WTC11 (cell line): ENCODE measurements at regions not wholly inside any gene's neighbourhood (a gene's known extent, or its start where the extent isn't known, plus 50 kb on each side); places are given as distances from the start of the nearest gene placed in this dataset.

Source experiments
- ATAC-seq: fragments of 200-7000 bp; cut with Tn5 transposase; 2 replicates; pipeline ENCODE4 v1.10.0; 2021; ENCODE audit warnings: mild to moderate bottlenecking, moderate library complexity
- CTCF ChIA-PET: fragments of 300-600 bp; sonication (Branson Sonifier 250); formaldehyde crosslinking; loops from one replicate; lab custom pipeline; 2021; ENCODE audit warnings: antibody characterized with exemption; lab: Charles Lee
- POLR2A ChIA-PET: fragments of 350-600 bp; sonication (Branson Sonifier 250); formaldehyde crosslinking; loops from one replicate; lab custom pipeline; 2021; ENCODE audit warnings: antibody characterized with exemption; lab: Charles Lee
- DNase-seq: peaks from one replicate; pipeline ENCODE4 v3.0.0; 2021; ENCODE audit warnings: low spot score
- H3K27ac Mint-ChIP-seq: 2 replicates; pipeline ENCODE4 v1.8.0; 2021; ENCODE audit warnings: mixed read lengths
- H3K27me3 Mint-ChIP-seq: 2 replicates; pipeline ENCODE4 v1.8.0; 2021; ENCODE audit warnings: low read depth, mild to moderate bottlenecking, moderate library complexity, mixed read lengths
- H3K36me3 Mint-ChIP-seq: 2 replicates; pipeline ENCODE4 v1.8.0; 2021; ENCODE audit warnings: mixed read lengths
- H3K4me1 Mint-ChIP-seq: 2 replicates; pipeline ENCODE4 v1.8.0; 2022; ENCODE audit warnings: mixed read lengths
- H3K4me3 Mint-ChIP-seq: 2 replicates; pipeline ENCODE4 v1.8.0; 2021; ENCODE audit warnings: mild to moderate bottlenecking, moderate library complexity, mixed read lengths
- H3K9me3 Mint-ChIP-seq: 2 replicates; pipeline ENCODE4 v1.8.0; 2021; ENCODE audit warnings: mixed read lengths
- CBFB ChIP-seq: sonication (generic); formaldehyde crosslinking; IDR thresholded peaks from 2 replicates; pipeline ENCODE4 v1.8.1; 2022; ENCODE audit warnings: mild to moderate bottlenecking, low read depth, missing genetic modification reagents
- CREB1 ChIP-seq: sonication (generic); formaldehyde crosslinking; IDR thresholded peaks from 2 replicates; pipeline ENCODE4 v1.8.0; 2023; ENCODE audit warnings: mild to moderate bottlenecking, missing genetic modification reagents
- FOXJ3 ChIP-seq: sonication (generic); formaldehyde crosslinking; IDR thresholded peaks from 2 replicates; pipeline ENCODE4 v1.9.0; 2021; ENCODE audit warnings: missing genetic modification reagents, mild to moderate bottlenecking, borderline replicate concordance
- FOXK1 ChIP-seq: sonication (generic); formaldehyde crosslinking; IDR thresholded peaks from 2 replicates; pipeline ENCODE4 v1.8.0; 2022; ENCODE audit warnings: mild to moderate bottlenecking, moderate library complexity, missing genetic modification reagents
- JAZF1 ChIP-seq: fragments of 250-450 bp; sonication (Bioruptor Pico); IDR thresholded peaks from 2 replicates; pipeline ENCODE4 v1.9.0; 2021; ENCODE audit warnings: moderate library complexity, mild to moderate bottlenecking, inconsistent platforms
- NFATC4 ChIP-seq: fragments of 250-450 bp; sonication (Bioruptor Pico); IDR thresholded peaks from 2 replicates; pipeline ENCODE4 v1.9.0; 2021; ENCODE audit warnings: mild to moderate bottlenecking
- NFYB ChIP-seq: sonication (generic); formaldehyde crosslinking; conservative IDR thresholded peaks from 2 replicates; pipeline ENCODE4 v1.8.0; 2022; ENCODE audit warnings: low read depth, missing genetic modification reagents
- NR1H2 ChIP-seq: sonication (generic); formaldehyde crosslinking; IDR thresholded peaks from 2 replicates; pipeline ENCODE4 v1.9.0; 2021; ENCODE audit warnings: mild to moderate bottlenecking, moderate library complexity, missing genetic modification reagents
- NR3C1 ChIP-seq: sonication (generic); formaldehyde crosslinking; conservative IDR thresholded peaks from 2 replicates; pipeline ENCODE4 v1.8.1; 2023; ENCODE audit warnings: low read depth, mild to moderate bottlenecking, missing genetic modification reagents
- ZNF138 ChIP-seq: sonication (generic); formaldehyde crosslinking; conservative IDR thresholded peaks from 2 replicates; pipeline ENCODE4 v1.8.1; 2022; ENCODE audit warnings: mild to moderate bottlenecking, moderate library complexity, missing genetic modification reagents
- TF ChIP-seq, protein P1 (sequence below): sonication (generic); formaldehyde crosslinking; IDR thresholded peaks from 2 replicates; pipeline ENCODE4 v1.8.1; 2022; ENCODE audit warnings: low read depth, mild to moderate bottlenecking, moderate library complexity, missing genetic modification reagents, borderline replicate concordance
- TF ChIP-seq, protein P2 (sequence below): sonication (generic); formaldehyde crosslinking; IDR thresholded peaks from 2 replicates; pipeline ENCODE4 v1.8.1; 2023; ENCODE audit warnings: mild to moderate bottlenecking, missing genetic modification reagents, borderline replicate concordance
- TF ChIP-seq, protein P3 (sequence below): sonication (generic); formaldehyde crosslinking; IDR thresholded peaks from 2 replicates; pipeline ENCODE4 v1.8.0; 2023; ENCODE audit warnings: missing genetic modification reagents, mild to moderate bottlenecking, borderline replicate concordance
- TF ChIP-seq, protein P4 (sequence below): sonication (generic); formaldehyde crosslinking; IDR thresholded peaks from 2 replicates; pipeline ENCODE4 v1.8.1; 2023; ENCODE audit warnings: mild to moderate bottlenecking, missing genetic modification reagents
- TF ChIP-seq, protein P5 (sequence below): sonication (generic); formaldehyde crosslinking; IDR thresholded peaks from 2 replicates; pipeline ENCODE4 v1.8.0; 2023; ENCODE audit warnings: missing genetic modification reagents
- TF ChIP-seq, protein P6 (sequence below): fragments of 250-450 bp; sonication (Bioruptor Pico); IDR thresholded peaks from 2 replicates; pipeline ENCODE4 v1.9.0; 2021; ENCODE audit warnings: moderate library complexity, mild to moderate bottlenecking, inconsistent platforms, borderline replicate concordance
- TF ChIP-seq, protein P7 (sequence below): fragments of 250-450 bp; sonication (Bioruptor Pico); IDR thresholded peaks from 2 replicates; pipeline ENCODE4 v1.9.0; 2021; ENCODE audit warnings: mild to moderate bottlenecking
- TF ChIP-seq, protein P8 (sequence below): sonication (generic); formaldehyde crosslinking; IDR thresholded peaks from 2 replicates; pipeline ENCODE4 v1.8.1; 2022; ENCODE audit warnings: missing genetic modification reagents, borderline replicate concordance

DNA sequence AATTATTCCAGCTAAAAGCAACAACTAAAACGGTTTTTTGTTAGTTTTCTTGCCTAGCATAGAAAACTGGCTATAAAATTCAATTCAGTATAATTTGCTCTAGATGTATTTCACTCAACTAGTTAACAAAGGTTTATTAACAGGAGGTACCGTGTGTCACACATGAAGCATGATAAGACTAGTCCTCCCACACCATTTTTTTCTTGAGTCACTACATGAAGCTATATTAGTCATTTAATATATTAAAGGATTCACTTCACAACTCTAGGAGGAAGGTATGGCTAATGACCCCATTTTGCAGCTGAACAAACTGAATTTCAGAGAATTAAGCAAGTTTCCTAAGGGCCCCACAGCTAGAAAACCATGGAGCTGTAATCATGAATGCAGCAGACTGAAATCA is 307.8 kb upstream of the USP25 start (continued):
- TF ChIP-seq, protein P1, sequence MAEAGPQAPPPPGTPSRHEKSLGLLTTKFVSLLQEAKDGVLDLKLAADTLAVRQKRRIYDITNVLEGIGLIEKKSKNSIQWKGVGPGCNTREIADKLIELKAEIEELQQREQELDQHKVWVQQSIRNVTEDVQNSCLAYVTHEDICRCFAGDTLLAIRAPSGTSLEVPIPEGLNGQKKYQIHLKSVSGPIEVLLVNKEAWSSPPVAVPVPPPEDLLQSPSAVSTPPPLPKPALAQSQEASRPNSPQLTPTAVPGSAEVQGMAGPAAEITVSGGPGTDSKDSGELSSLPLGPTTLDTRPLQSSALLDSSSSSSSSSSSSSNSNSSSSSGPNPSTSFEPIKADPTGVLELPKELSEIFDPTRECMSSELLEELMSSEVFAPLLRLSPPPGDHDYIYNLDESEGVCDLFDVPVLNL (CRISPR knock-in tag): no peak
- TF ChIP-seq CREB1 (CRISPR knock-in tag) (no peak), CBFB (CRISPR knock-in tag) (no peak), FOXK1 (CRISPR knock-in tag) (no peak), NR1H2 (CRISPR knock-in tag) (no peak), NFYB (CRISPR knock-in tag) (no peak), NR3C1 (CRISPR knock-in tag) (no peak)
- TF ChIP-seq, protein P2, sequence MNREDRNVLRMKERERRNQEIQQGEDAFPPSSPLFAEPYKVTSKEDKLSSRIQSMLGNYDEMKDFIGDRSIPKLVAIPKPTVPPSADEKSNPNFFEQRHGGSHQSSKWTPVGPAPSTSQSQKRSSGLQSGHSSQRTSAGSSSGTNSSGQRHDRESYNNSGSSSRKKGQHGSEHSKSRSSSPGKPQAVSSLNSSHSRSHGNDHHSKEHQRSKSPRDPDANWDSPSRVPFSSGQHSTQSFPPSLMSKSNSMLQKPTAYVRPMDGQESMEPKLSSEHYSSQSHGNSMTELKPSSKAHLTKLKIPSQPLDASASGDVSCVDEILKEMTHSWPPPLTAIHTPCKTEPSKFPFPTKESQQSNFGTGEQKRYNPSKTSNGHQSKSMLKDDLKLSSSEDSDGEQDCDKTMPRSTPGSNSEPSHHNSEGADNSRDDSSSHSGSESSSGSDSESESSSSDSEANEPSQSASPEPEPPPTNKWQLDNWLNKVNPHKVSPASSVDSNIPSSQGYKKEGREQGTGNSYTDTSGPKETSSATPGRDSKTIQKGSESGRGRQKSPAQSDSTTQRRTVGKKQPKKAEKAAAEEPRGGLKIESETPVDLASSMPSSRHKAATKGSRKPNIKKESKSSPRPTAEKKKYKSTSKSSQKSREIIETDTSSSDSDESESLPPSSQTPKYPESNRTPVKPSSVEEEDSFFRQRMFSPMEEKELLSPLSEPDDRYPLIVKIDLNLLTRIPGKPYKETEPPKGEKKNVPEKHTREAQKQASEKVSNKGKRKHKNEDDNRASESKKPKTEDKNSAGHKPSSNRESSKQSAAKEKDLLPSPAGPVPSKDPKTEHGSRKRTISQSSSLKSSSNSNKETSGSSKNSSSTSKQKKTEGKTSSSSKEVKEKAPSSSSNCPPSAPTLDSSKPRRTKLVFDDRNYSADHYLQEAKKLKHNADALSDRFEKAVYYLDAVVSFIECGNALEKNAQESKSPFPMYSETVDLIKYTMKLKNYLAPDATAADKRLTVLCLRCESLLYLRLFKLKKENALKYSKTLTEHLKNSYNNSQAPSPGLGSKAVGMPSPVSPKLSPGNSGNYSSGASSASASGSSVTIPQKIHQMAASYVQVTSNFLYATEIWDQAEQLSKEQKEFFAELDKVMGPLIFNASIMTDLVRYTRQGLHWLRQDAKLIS (CRISPR knock-in tag): no peak
- TF ChIP-seq, protein P3, sequence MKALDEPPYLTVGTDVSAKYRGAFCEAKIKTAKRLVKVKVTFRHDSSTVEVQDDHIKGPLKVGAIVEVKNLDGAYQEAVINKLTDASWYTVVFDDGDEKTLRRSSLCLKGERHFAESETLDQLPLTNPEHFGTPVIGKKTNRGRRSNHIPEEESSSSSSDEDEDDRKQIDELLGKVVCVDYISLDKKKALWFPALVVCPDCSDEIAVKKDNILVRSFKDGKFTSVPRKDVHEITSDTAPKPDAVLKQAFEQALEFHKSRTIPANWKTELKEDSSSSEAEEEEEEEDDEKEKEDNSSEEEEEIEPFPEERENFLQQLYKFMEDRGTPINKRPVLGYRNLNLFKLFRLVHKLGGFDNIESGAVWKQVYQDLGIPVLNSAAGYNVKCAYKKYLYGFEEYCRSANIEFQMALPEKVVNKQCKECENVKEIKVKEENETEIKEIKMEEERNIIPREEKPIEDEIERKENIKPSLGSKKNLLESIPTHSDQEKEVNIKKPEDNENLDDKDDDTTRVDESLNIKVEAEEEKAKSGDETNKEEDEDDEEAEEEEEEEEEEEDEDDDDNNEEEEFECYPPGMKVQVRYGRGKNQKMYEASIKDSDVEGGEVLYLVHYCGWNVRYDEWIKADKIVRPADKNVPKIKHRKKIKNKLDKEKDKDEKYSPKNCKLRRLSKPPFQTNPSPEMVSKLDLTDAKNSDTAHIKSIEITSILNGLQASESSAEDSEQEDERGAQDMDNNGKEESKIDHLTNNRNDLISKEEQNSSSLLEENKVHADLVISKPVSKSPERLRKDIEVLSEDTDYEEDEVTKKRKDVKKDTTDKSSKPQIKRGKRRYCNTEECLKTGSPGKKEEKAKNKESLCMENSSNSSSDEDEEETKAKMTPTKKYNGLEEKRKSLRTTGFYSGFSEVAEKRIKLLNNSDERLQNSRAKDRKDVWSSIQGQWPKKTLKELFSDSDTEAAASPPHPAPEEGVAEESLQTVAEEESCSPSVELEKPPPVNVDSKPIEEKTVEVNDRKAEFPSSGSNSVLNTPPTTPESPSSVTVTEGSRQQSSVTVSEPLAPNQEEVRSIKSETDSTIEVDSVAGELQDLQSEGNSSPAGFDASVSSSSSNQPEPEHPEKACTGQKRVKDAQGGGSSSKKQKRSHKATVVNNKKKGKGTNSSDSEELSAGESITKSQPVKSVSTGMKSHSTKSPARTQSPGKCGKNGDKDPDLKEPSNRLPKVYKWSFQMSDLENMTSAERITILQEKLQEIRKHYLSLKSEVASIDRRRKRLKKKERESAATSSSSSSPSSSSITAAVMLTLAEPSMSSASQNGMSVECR (CRISPR knock-in tag): no peak
- TF ChIP-seq, protein P4, sequence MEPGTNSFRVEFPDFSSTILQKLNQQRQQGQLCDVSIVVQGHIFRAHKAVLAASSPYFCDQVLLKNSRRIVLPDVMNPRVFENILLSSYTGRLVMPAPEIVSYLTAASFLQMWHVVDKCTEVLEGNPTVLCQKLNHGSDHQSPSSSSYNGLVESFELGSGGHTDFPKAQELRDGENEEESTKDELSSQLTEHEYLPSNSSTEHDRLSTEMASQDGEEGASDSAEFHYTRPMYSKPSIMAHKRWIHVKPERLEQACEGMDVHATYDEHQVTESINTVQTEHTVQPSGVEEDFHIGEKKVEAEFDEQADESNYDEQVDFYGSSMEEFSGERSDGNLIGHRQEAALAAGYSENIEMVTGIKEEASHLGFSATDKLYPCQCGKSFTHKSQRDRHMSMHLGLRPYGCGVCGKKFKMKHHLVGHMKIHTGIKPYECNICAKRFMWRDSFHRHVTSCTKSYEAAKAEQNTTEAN: no peak
- TF ChIP-seq, protein P5, sequence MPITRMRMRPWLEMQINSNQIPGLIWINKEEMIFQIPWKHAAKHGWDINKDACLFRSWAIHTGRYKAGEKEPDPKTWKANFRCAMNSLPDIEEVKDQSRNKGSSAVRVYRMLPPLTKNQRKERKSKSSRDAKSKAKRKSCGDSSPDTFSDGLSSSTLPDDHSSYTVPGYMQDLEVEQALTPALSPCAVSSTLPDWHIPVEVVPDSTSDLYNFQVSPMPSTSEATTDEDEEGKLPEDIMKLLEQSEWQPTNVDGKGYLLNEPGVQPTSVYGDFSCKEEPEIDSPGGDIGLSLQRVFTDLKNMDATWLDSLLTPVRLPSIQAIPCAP (CRISPR knock-in tag): no peak

DNA sequence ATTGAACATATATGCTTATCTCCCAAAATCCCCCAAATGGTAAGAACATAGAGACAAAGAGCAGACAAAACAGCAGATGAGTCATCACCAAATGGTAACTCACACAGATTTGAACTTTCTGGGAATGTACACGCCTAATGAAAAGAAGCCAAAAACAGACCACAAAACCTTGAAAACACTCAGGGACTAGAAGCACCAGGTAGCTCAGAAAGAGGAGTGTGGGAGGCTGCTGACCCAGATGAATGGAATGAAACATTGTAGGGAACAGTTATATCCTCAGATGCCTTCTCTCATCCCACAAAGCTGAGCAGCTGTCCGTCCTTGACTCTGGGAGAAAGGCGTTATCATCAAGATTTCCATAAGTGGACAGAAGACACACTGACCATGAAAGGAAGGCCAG is 307.0 kb upstream of the USP25 start:
- DNase-seq (no peak), ATAC-seq (no peak)
- peak overlapping the region; percentile 2; the same call in 1 of the 2 replicates for H3K4me3 Mint-ChIP-seq
- H3K36me3 Mint-ChIP-seq: no peaks in the 10 kb centered on the region
- CTCF ChIA-PET: no interaction called here
- H3K27me3 Mint-ChIP-seq: peaks cover 4% of the 10 kb centered on the region
- H3K4me1 Mint-ChIP-seq: peaks cover 58% of the 10 kb centered on the region
- POLR2A ChIA-PET: no interaction called here
- H3K9me3 Mint-ChIP-seq: no peaks in the 10 kb centered on the region; the same call in 1 of the 2 replicates
- 0 out of 2 replicates have a peak overlapping the region, but pooled peaks have one; percentile 45 for H3K27ac Mint-ChIP-seq
- TF ChIP-seq, protein P6, sequence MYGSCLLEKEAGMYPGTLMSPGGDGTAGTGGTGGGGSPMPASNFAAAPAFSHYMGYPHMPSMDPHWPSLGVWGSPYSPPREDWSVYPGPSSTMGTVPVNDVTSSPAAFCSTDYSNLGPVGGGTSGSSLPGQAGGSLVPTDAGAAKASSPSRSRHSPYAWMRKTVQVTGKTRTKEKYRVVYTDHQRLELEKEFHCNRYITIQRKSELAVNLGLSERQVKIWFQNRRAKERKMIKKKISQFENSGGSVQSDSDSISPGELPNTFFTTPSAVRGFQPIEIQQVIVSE (CRISPR knock-in tag): no peak
- TF ChIP-seq ZNF138 (CRISPR knock-in tag): no peak
- no peak for TF ChIP-seq FOXK1 (CRISPR knock-in tag)
- TF ChIP-seq FOXJ3 (CRISPR knock-in tag): no peak
- TF ChIP-seq, protein P7, sequence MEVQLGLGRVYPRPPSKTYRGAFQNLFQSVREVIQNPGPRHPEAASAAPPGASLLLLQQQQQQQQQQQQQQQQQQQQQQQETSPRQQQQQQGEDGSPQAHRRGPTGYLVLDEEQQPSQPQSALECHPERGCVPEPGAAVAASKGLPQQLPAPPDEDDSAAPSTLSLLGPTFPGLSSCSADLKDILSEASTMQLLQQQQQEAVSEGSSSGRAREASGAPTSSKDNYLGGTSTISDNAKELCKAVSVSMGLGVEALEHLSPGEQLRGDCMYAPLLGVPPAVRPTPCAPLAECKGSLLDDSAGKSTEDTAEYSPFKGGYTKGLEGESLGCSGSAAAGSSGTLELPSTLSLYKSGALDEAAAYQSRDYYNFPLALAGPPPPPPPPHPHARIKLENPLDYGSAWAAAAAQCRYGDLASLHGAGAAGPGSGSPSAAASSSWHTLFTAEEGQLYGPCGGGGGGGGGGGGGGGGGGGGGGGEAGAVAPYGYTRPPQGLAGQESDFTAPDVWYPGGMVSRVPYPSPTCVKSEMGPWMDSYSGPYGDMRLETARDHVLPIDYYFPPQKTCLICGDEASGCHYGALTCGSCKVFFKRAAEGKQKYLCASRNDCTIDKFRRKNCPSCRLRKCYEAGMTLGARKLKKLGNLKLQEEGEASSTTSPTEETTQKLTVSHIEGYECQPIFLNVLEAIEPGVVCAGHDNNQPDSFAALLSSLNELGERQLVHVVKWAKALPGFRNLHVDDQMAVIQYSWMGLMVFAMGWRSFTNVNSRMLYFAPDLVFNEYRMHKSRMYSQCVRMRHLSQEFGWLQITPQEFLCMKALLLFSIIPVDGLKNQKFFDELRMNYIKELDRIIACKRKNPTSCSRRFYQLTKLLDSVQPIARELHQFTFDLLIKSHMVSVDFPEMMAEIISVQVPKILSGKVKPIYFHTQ (CRISPR knock-in tag): no peak
- TF ChIP-seq, protein P8, sequence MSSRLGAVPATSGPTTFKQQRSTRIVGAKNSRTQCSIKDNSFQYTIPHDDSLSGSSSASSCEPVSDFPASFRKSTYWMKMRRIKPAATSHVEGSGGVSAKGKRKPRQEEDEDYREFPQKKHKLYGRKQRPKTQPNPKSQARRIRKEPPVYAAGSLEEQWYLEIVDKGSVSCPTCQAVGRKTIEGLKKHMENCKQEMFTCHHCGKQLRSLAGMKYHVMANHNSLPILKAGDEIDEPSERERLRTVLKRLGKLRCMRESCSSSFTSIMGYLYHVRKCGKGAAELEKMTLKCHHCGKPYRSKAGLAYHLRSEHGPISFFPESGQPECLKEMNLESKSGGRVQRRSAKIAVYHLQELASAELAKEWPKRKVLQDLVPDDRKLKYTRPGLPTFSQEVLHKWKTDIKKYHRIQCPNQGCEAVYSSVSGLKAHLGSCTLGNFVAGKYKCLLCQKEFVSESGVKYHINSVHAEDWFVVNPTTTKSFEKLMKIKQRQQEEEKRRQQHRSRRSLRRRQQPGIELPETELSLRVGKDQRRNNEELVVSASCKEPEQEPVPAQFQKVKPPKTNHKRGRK (CRISPR knock-in tag): no peak
- TF ChIP-seq NFATC4 (CRISPR knock-in tag): no peak
- TF ChIP-seq JAZF1 (CRISPR knock-in tag): no peak
